ENCODE measurements at regions not wholly inside any gene's neighbourhood (a gene's known extent, or its start where the extent isn't known, plus 50 kb on each side); places are given as distances from the start of the nearest gene placed in this dataset.

DNA sequence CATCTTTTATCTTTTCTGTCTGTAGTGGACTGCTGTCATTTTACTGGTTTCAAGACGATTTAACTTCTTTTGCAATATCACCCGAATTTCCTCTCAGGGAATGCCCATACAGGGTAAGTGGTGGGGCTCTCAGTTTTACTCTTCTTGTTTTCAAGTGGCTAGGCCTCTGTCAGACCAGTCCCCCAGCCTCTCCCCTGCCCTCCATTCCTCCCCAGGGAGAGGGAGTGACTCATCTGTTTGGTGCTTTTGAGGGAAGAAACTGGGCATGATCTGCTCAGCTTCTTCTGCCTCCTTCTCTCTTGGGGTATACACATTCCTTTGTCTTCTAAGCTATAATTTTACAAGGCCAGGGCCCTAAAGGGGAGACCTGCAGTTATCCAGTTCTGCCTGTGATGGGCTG lies 332.0 kb downstream of the CBLN1 start:
- TF ChIP-seq POLR2AphosphoS5 (IDR thresholded peaks at IDR 0.05; ENCODE audit: low read depth, low read length) (no peak), POLR2A (IDR thresholded peaks at IDR 0.05; ENCODE audit: low read depth, low read length) (no peak), TAF1 (IDR thresholded peaks at IDR 0.05; ENCODE audit: borderline replicate concordance, low read depth, low read length) (no peak)

Measured in GM12892 (cell line).